Liver (tissue), 3 donors: ENCODE measurements at regions not wholly inside any gene's neighbourhood (a gene's known extent, or its start where the extent isn't known, plus 50 kb on each side); places are given as distances from the start of the nearest gene placed in this dataset.

ENCODE experiments used
- TF ChIP-seq, protein P1 (sequence below): fragments of 150-350 bp; IDR thresholded peaks from 2 replicates; pipeline ENCODE4 v1.5.1; 2017; ENCODE audit warnings: improper control_type of control experiment, low read depth, low read length; ENCODE audit not compliant: missing input control
- TF ChIP-seq, protein P2 (sequence below): IDR thresholded peaks from 2 replicates; pipeline ENCODE4 v1.6.1; 2016; ENCODE audit warnings: antibody characterized with exemption
- donor health status: healthy.
- donor health status: healthy.

DNA sequence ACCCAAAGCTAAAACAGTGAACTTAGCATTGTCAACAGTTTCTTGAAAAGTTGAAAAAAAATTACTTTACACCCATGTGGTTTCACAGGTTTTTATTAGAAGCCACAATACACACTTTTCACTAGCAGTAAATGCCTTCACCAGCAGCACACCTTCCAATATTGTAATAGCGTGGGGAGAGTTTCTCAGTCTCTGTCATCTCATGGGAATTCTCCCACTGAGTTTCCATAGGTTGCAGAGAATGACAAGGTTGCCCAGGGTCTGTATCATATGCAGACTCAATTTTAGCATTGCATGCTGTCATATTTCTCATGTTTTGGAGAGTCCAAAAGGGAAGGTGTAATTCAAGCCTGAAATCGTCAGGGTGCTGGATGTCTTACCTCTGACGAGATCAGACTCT lies 486.1 kb upstream of the TENM3 start:
- TF ChIP-seq, protein P1, sequence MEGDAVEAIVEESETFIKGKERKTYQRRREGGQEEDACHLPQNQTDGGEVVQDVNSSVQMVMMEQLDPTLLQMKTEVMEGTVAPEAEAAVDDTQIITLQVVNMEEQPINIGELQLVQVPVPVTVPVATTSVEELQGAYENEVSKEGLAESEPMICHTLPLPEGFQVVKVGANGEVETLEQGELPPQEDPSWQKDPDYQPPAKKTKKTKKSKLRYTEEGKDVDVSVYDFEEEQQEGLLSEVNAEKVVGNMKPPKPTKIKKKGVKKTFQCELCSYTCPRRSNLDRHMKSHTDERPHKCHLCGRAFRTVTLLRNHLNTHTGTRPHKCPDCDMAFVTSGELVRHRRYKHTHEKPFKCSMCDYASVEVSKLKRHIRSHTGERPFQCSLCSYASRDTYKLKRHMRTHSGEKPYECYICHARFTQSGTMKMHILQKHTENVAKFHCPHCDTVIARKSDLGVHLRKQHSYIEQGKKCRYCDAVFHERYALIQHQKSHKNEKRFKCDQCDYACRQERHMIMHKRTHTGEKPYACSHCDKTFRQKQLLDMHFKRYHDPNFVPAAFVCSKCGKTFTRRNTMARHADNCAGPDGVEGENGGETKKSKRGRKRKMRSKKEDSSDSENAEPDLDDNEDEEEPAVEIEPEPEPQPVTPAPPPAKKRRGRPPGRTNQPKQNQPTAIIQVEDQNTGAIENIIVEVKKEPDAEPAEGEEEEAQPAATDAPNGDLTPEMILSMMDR: no peak
- TF ChIP-seq, protein P2, sequence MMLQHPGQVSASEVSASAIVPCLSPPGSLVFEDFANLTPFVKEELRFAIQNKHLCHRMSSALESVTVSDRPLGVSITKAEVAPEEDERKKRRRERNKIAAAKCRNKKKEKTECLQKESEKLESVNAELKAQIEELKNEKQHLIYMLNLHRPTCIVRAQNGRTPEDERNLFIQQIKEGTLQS: no peak
